Neural cell (in vitro differentiated cells): ENCODE measurements at regions not wholly inside any gene's neighbourhood (a gene's known extent, or its start where the extent isn't known, plus 50 kb on each side); places are given as distances from the start of the nearest gene placed in this dataset.

Experiments
- POLR2AphosphoS5 ChIP-seq: IDR thresholded peaks from 2 replicates; pipeline ENCODE4 v1.6.1; 2012
- TF ChIP-seq, protein P1 (sequence below): fragments of 450-650 bp; IDR thresholded peaks from 2 replicates; pipeline ENCODE4 v1.5.1; 2014; ENCODE audit warnings: antibody characterized with exemption, mild to moderate bottlenecking, moderate library complexity; ENCODE audit not compliant: poor library complexity, severe bottlenecking

DNA sequence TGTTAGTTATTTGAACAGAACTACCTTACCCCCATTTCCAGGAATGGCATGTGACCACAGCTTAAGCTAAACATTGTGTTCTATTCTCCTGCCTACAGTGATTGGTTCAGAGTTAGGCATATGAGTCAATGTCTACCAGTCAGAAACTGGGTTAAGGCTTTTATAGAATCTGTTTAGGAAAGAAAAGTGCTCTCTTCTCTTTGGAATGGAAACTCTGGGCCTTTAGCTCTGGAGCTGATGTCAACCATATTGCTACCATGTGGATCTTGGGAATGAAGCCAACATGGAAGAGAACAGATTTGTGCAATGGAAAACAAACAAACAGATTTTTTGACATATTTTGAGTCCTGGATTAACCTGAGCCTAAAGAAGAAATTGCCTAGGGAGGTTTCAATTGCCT lies 488.9 kb upstream of the TNC start:
- TF ChIP-seq, protein P1, sequence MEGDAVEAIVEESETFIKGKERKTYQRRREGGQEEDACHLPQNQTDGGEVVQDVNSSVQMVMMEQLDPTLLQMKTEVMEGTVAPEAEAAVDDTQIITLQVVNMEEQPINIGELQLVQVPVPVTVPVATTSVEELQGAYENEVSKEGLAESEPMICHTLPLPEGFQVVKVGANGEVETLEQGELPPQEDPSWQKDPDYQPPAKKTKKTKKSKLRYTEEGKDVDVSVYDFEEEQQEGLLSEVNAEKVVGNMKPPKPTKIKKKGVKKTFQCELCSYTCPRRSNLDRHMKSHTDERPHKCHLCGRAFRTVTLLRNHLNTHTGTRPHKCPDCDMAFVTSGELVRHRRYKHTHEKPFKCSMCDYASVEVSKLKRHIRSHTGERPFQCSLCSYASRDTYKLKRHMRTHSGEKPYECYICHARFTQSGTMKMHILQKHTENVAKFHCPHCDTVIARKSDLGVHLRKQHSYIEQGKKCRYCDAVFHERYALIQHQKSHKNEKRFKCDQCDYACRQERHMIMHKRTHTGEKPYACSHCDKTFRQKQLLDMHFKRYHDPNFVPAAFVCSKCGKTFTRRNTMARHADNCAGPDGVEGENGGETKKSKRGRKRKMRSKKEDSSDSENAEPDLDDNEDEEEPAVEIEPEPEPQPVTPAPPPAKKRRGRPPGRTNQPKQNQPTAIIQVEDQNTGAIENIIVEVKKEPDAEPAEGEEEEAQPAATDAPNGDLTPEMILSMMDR: no peak
- TF ChIP-seq POLR2AphosphoS5: no peak
